ENCODE measurements at regions not wholly inside any gene's neighbourhood (a gene's known extent, or its start where the extent isn't known, plus 50 kb on each side); places are given as distances from the start of the nearest gene placed in this dataset.

GRCh38 chr10:130554701-130555410, 418.7 kb downstream of the GLRX3 start:
- no peak overlapping the region for H3K4me3 ChIP-seq (ENCODE audit: low read depth, low read length)
- no peak for DNase-seq (ENCODE audit: low read depth, low spot score)
- ChIA-PET POLR2A (no interaction called here), CTCF (no interaction called here)
- TF ChIP-seq, protein P1, sequence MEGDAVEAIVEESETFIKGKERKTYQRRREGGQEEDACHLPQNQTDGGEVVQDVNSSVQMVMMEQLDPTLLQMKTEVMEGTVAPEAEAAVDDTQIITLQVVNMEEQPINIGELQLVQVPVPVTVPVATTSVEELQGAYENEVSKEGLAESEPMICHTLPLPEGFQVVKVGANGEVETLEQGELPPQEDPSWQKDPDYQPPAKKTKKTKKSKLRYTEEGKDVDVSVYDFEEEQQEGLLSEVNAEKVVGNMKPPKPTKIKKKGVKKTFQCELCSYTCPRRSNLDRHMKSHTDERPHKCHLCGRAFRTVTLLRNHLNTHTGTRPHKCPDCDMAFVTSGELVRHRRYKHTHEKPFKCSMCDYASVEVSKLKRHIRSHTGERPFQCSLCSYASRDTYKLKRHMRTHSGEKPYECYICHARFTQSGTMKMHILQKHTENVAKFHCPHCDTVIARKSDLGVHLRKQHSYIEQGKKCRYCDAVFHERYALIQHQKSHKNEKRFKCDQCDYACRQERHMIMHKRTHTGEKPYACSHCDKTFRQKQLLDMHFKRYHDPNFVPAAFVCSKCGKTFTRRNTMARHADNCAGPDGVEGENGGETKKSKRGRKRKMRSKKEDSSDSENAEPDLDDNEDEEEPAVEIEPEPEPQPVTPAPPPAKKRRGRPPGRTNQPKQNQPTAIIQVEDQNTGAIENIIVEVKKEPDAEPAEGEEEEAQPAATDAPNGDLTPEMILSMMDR (IDR thresholded peaks at IDR 0.05; ENCODE audit: insufficient read depth, low read length, missing control alignments), result no peak

DNA sequence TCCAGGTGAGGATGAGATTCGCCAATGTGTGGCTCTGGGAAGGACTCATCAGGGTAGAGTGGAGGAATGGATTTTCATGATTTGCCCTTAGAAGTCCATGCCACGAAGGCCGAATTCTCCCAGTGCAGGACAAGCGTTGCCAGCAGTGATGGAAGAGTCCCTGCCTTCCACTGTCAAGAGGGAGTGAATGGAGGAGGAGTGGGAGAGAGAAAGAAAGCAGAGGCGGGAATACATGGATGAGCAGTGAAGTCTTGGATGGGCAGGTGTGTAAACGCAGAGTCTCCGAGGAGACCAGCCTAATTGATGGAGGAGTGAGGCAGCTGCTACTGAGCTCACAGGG, 419.2 kb downstream of the GLRX3 start:
- TF ChIP-seq, protein P1 (IDR thresholded peaks at IDR 0.05; ENCODE audit: insufficient read depth, low read length, missing control alignments), result no peak
- ChIA-PET POLR2A (no interaction called here), CTCF (no interaction called here)
- DNase-seq (ENCODE audit: low read depth, low spot score), result no peak
- no peak overlapping the region for H3K4me3 ChIP-seq (ENCODE audit: low read depth, low read length)

DNA sequence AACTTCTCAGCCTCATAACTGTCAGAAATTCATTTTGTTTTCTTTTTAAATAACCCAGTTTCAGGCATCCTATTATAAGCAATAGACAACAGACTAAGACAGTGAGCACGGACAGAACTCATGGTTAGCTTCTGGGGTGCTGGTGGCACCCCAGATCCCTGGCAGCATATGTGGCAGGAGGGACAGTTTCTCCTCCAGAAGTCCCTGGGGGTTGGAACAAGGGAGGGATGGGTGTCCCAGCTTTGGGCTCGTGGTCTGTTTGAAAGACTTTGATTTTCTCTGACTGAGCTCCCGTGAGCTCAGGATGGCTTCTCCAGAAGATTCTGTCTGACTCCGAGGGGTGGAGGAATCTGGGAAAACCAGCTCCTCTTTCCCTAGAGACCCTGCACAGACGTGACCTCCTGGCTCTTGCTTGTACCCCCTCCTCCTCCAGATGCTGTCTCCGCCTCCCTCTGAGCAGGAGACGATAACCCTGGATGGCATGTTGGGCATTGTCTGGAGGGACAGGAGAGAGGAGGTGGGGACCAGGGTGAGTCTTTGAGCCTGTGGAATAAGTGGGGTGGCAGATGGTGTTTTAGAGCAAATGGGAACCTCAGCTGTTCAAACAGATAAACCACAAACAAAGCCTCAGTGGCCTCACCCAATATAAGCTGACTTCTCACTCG, 421.1 kb downstream of the GLRX3 start:
- H3K4me3 ChIP-seq (ENCODE audit: low read depth, low read length), result no peak overlapping the region
- no peak for DNase-seq (ENCODE audit: low read depth, low spot score)
- ChIA-PET CTCF (no interaction called here), POLR2A (no interaction called here)
- TF ChIP-seq, protein P1 (IDR thresholded peaks at IDR 0.05; ENCODE audit: insufficient read depth, low read length, missing control alignments), result no peak

DNA sequence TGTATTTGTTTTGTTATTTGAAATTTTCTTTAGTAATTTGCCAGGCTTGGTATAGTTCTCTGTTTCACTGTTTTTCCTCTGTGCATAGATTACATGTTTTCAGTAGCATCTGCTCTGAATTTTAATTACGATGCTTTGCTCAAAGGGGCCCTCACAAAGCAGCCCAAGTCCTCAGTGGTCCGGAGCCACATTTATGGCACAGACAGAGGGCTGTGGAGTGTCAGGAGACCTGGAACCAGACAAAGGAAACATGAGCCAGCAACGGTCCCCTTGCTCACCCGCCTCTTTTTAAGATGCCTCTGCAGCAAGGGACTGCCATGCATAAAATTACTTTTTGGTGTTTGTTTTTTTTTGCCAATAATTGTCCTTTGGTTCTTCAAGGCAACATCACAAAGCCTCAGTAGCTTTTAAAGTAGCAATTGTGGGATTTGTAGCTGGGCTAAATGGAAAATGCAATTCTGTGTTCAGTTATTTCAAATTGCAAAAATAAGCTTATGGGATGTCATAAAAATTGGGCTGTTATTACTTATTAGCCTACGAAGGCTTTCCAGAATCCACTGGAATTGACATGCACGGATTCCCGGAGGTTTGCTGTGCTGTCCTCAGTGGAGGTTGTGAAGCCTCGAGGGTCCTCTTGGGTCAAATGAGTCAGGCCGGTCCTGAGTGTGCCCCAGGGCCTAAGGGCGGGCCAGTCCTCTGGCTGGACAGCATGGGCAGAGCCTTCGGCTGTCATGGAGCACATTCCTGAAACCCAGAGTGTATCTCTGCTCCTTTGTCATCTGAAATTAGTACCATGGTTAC, 422.8 kb downstream of the GLRX3 start:
- H3K4me3 ChIP-seq (ENCODE audit: low read depth, low read length), result no peak overlapping the region
- ChIA-PET POLR2A (no interaction called here), CTCF (no interaction called here)
- TF ChIP-seq, protein P1 (IDR thresholded peaks at IDR 0.05; ENCODE audit: insufficient read depth, low read length, missing control alignments), result no peak
- DNase-seq (ENCODE audit: low read depth, low spot score), result no peak

- ChIA-PET POLR2A (no interaction called here), CTCF (no interaction called here)
- DNase-seq (ENCODE audit: low read depth, low spot score), result no peak
- H3K4me3 ChIP-seq (ENCODE audit: low read depth, low read length), result no peak overlapping the region
- TF ChIP-seq, protein P1 (IDR thresholded peaks at IDR 0.05; ENCODE audit: insufficient read depth, low read length, missing control alignments), result no peak
Observed at GRCh38 chr10:130559547-130559880, 423.3 kb downstream of the GLRX3 start.

- no peak for DNase-seq (ENCODE audit: low read depth, low spot score)
- TF ChIP-seq, protein P1 (IDR thresholded peaks at IDR 0.05; ENCODE audit: insufficient read depth, low read length, missing control alignments), result no peak
- ChIA-PET POLR2A (no interaction called here), CTCF (no interaction called here)
- H3K4me3 ChIP-seq (ENCODE audit: low read depth, low read length), result no peak overlapping the region
Observed at GRCh38 chr10:130560116-130560515, 423.9 kb downstream of the GLRX3 start.
